ENCODE measurements at regions not wholly inside any gene's neighbourhood (a gene's known extent, or its start where the extent isn't known, plus 50 kb on each side); places are given as distances from the start of the nearest gene placed in this dataset.
A peak's percentile ranks its signal among the peaks of the same experiment; 100 is the strongest.
"Not testable (repeated sequence)": the region's sequence is repeated elsewhere in the genome, so short reads cannot be mapped to it uniquely, and the experiment has no call there.

GRCh38 chr13:31521435-31521834 lies 217.9 kb upstream of the RXFP2 start:
- no peaks in the 10 kb centered on the region for H3K27me3 ChIP-seq (replicated peaks; ENCODE audit: control insufficient read depth, insufficient read depth, low read length)
- DNase-seq (ENCODE audit: low read depth), result peak; percentile 36
- H3K9me3 ChIP-seq (ENCODE audit: control insufficient read depth, low read length), result no peaks in the 10 kb centered on the region
- H3K4me3 ChIP-seq (ENCODE audit: low read length), result no peak overlapping the region
- no peaks in the 10 kb centered on the region for H3K36me3 ChIP-seq (ENCODE audit: control insufficient read depth, insufficient read depth, low read length, severe bottlenecking)
- peaks cover 28% of the 10 kb centered on the region for H3K4me1 ChIP-seq (ENCODE audit: control insufficient read depth, insufficient read depth, low read length)
- H3K9ac ChIP-seq (ENCODE audit: low read length), result no peak overlapping the region

- Histone ChIP-seq H3K36me3 (ENCODE audit: control insufficient read depth, insufficient read depth, low read length, severe bottlenecking) (no peaks in the 10 kb centered on the region), H3K4me1 (ENCODE audit: control insufficient read depth, insufficient read depth, low read length) (peaks cover 23% of the 10 kb centered on the region), H3K9me3 (ENCODE audit: control insufficient read depth, low read length) (no peaks in the 10 kb centered on the region), H3K9ac (ENCODE audit: low read length) (no peak overlapping the region), H3K4me3 (ENCODE audit: low read length) (no peak overlapping the region), H3K27me3 (replicated peaks; ENCODE audit: control insufficient read depth, insufficient read depth, low read length) (no peaks in the 10 kb centered on the region)
- no peak for DNase-seq (ENCODE audit: low read depth)
These were observed 216.9 kb upstream of the RXFP2 start for GRCh38 chr13:31522396-31522795.

- H3K36me3 ChIP-seq (ENCODE audit: control insufficient read depth, insufficient read depth, low read length, severe bottlenecking), result no peaks in the 10 kb centered on the region
- no peak overlapping the region for H3K9ac ChIP-seq (ENCODE audit: low read length)
- H3K27me3 ChIP-seq (replicated peaks; ENCODE audit: control insufficient read depth, insufficient read depth, low read length), result no peaks in the 10 kb centered on the region
- DNase-seq (ENCODE audit: low read depth), result no peak
- no peaks in the 10 kb centered on the region for H3K9me3 ChIP-seq (ENCODE audit: control insufficient read depth, low read length)
- no peak overlapping the region for H3K4me3 ChIP-seq (ENCODE audit: low read length)
- H3K4me1 ChIP-seq (ENCODE audit: control insufficient read depth, insufficient read depth, low read length), result no peaks in the 10 kb centered on the region
These were observed 211.2 kb upstream of the RXFP2 start for GRCh38 chr13:31528176-31528575.

DNA sequence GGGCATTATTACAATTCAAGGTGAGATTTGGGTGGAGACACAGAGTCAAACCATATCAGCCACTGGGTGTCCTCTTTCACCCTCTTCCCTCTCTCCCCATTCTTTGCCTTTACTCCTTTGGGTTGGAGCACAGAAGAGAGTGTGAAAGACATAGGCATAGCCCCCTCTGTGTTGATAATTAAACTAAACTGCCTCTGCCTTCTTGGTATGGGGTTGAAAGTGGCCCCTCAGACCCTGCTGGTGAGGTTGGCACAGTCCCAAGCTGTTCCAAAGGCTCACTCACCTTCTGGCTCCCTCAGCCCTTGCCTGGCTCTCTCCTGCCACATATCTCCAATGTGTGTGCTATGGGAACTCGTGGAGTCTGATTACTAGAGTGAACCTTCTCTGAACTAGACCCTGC lies 210.6 kb upstream of the RXFP2 start:
- no peaks in the 10 kb centered on the region for H3K36me3 ChIP-seq (ENCODE audit: control insufficient read depth, insufficient read depth, low read length, severe bottlenecking)
- no peaks in the 10 kb centered on the region for H3K27me3 ChIP-seq (replicated peaks; ENCODE audit: control insufficient read depth, insufficient read depth, low read length)
- no peaks in the 10 kb centered on the region for H3K9me3 ChIP-seq (ENCODE audit: control insufficient read depth, low read length)
- H3K9ac ChIP-seq (ENCODE audit: low read length), result no peak overlapping the region
- DNase-seq (ENCODE audit: low read depth), result no peak
- no peak overlapping the region for H3K4me3 ChIP-seq (ENCODE audit: low read length)
- H3K4me1 ChIP-seq (ENCODE audit: control insufficient read depth, insufficient read depth, low read length), result no peaks in the 10 kb centered on the region

DNA sequence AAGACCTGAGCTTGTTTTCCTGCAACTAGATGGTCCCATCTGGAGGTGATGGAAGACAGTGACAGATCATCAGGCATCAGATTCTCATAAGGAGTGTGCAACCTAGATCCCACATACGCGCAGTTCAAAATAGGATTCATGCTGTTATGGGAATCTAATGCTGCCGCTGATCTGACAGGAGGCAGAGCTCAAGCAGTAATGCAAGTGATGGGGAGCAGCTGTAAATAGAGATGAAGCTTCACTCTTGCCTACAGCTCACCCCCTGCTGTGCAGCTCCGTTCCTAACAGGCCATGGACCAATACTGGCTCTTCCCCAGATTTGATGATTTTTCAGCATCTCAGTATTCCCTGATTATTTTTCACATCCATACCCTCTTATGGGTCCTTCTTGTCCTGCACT lies 208.4 kb upstream of the RXFP2 start:
- H3K36me3 ChIP-seq (ENCODE audit: control insufficient read depth, insufficient read depth, low read length, severe bottlenecking), result no peaks in the 10 kb centered on the region
- DNase-seq (ENCODE audit: low read depth), result no peak
- H3K9me3 ChIP-seq (ENCODE audit: control insufficient read depth, low read length), result no peaks in the 10 kb centered on the region
- no peak overlapping the region for H3K9ac ChIP-seq (ENCODE audit: low read length)
- H3K27me3 ChIP-seq (replicated peaks; ENCODE audit: control insufficient read depth, insufficient read depth, low read length), result no peaks in the 10 kb centered on the region
- no peak overlapping the region for H3K4me3 ChIP-seq (ENCODE audit: low read length)
- H3K4me1 ChIP-seq (ENCODE audit: control insufficient read depth, insufficient read depth, low read length), result no peaks in the 10 kb centered on the region

DNA sequence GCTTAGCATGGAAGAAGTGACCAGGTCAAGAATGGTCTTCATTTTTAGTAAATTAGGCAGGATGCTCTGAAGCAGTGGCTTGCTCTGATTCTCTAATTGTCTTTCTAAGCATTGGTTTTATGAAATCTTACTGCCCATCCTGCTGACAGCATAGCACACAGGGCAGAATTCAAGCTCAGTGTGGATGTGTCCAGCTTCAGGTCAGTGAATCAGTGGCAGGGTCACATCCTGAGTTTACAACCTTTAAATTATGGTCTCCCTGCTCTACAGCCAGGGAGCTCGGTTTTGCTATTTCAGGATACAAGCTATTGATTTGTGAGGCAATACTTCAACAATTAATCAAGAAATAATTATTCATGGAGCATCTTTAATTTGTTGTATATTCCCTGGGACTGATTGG lies 202.3 kb upstream of the RXFP2 start:
- DNase-seq (ENCODE audit: low read depth), result no peak
- Histone ChIP-seq H3K4me3 (ENCODE audit: low read length) (no peak overlapping the region), H3K9me3 (ENCODE audit: control insufficient read depth, low read length) (no peaks in the 10 kb centered on the region), H3K36me3 (ENCODE audit: control insufficient read depth, insufficient read depth, low read length, severe bottlenecking) (no peaks in the 10 kb centered on the region), H3K4me1 (ENCODE audit: control insufficient read depth, insufficient read depth, low read length) (peaks cover 3% of the 10 kb centered on the region), H3K27me3 (replicated peaks; ENCODE audit: control insufficient read depth, insufficient read depth, low read length) (no peaks in the 10 kb centered on the region), H3K9ac (ENCODE audit: low read length) (no peak overlapping the region)

GRCh38 chr13:31538067-31539042 lies 201.0 kb upstream of the RXFP2 start:
- H3K9ac ChIP-seq (ENCODE audit: low read length), result no peak overlapping the region
- no peaks in the 10 kb centered on the region for H3K27me3 ChIP-seq (replicated peaks; ENCODE audit: control insufficient read depth, insufficient read depth, low read length)
- no peaks in the 10 kb centered on the region for H3K36me3 ChIP-seq (ENCODE audit: control insufficient read depth, insufficient read depth, low read length, severe bottlenecking)
- H3K4me3 ChIP-seq (ENCODE audit: low read length), result no peak overlapping the region
- no peaks in the 10 kb centered on the region for H3K9me3 ChIP-seq (ENCODE audit: control insufficient read depth, low read length)
- H3K4me1 ChIP-seq (ENCODE audit: control insufficient read depth, insufficient read depth, low read length), result peaks cover 3% of the 10 kb centered on the region
- DNase-seq (ENCODE audit: low read depth), result peak; percentile 69

DNA sequence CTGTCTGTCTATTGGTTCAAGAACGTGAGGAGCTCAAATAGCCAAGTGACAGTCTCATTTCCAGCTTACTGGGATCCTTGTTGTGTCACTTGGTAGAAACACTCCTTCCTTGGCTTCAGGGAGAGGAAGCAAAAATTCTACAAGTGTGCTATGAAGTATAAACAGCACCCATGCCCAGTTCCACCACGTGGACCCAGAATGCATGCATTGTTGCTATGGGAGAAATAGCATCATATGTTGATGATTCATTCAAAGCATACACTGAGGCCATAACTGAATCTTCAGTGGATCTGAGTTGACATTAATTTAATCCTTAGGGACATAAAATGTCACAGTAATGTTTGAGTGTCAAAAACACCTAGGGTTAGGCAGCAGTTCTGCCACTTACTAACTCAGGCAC lies 199.0 kb upstream of the RXFP2 start:
- H3K36me3 ChIP-seq (ENCODE audit: control insufficient read depth, insufficient read depth, low read length, severe bottlenecking), result no peaks in the 10 kb centered on the region
- no peak for DNase-seq (ENCODE audit: low read depth)
- peaks cover 3% of the 10 kb centered on the region for H3K4me1 ChIP-seq (ENCODE audit: control insufficient read depth, insufficient read depth, low read length)
- no peak overlapping the region for H3K4me3 ChIP-seq (ENCODE audit: low read length)
- H3K27me3 ChIP-seq (replicated peaks; ENCODE audit: control insufficient read depth, insufficient read depth, low read length), result no peaks in the 10 kb centered on the region
- no peaks in the 10 kb centered on the region for H3K9me3 ChIP-seq (ENCODE audit: control insufficient read depth, low read length)
- H3K9ac ChIP-seq (ENCODE audit: low read length), result no peak overlapping the region

DNA sequence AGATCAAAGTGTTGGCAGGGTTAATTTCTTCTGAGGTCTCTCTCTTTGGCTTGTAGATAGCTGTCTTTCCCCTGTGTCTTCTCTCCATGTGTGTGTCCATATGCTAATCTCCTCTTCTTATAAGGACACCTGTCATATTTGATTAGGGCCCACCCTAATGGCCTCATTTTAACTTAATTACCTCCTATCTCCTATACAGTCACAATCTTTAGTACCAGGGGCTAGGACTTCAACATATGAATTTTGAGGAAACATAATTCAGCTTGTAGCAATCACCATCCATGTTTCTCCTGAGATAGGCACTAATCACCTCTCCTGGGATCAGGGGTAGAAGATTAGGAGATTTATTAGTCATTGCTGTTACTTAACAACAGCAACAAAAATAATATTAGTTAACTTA lies 196.1 kb upstream of the RXFP2 start:
- H3K4me1 ChIP-seq (ENCODE audit: control insufficient read depth, insufficient read depth, low read length), result peaks cover 9% of the 10 kb centered on the region
- H3K9me3 ChIP-seq (ENCODE audit: control insufficient read depth, low read length), result no peaks in the 10 kb centered on the region
- no peak overlapping the region for H3K9ac ChIP-seq (ENCODE audit: low read length)
- H3K4me3 ChIP-seq (ENCODE audit: low read length), result no peak overlapping the region
- no peaks in the 10 kb centered on the region for H3K27me3 ChIP-seq (replicated peaks; ENCODE audit: control insufficient read depth, insufficient read depth, low read length)
- H3K36me3 ChIP-seq (ENCODE audit: control insufficient read depth, insufficient read depth, low read length, severe bottlenecking), result no peaks in the 10 kb centered on the region
- DNase-seq (ENCODE audit: low read depth), result no peak

GRCh38 chr13:31545616-31546015 lies 193.7 kb upstream of the RXFP2 start:
- peak overlapping the region; percentile 72 for H3K4me3 ChIP-seq (ENCODE audit: low read length)
- DNase-seq (ENCODE audit: low read depth), result peak; percentile 63
- H3K4me1 ChIP-seq (ENCODE audit: control insufficient read depth, insufficient read depth, low read length), result peaks cover 6% of the 10 kb centered on the region
- H3K36me3 ChIP-seq (ENCODE audit: control insufficient read depth, insufficient read depth, low read length, severe bottlenecking), result no peaks in the 10 kb centered on the region
- H3K9ac ChIP-seq (ENCODE audit: low read length), result peak overlapping the region; percentile 52
- H3K9me3 ChIP-seq (ENCODE audit: control insufficient read depth, low read length), result no peaks in the 10 kb centered on the region
- no peaks in the 10 kb centered on the region for H3K27me3 ChIP-seq (replicated peaks; ENCODE audit: control insufficient read depth, insufficient read depth, low read length)

DNA sequence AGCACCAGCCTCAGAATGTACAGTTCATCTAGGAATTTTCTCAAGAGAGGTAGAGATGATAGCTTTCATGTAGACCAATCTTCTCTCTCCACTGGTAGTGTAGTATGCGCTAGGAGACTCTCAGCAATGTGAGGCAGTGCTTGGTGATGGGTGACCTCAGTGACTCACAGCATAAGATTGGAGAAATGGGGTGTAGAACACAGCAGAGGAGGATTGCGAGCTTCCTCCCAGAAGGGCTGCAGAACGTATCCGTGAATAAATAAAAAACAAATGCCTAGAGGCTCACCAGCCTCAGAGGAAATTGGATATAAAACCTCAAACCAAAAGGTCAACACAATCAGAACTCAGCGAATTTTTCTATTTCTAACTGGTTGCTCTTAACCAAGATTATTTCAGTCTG lies 182.9 kb upstream of the RXFP2 start:
- Histone ChIP-seq H3K9ac (ENCODE audit: low read length) (no peak overlapping the region), H3K36me3 (ENCODE audit: control insufficient read depth, insufficient read depth, low read length, severe bottlenecking) (no peaks in the 10 kb centered on the region), H3K27me3 (replicated peaks; ENCODE audit: control insufficient read depth, insufficient read depth, low read length) (no peaks in the 10 kb centered on the region), H3K4me3 (ENCODE audit: low read length) (no peak overlapping the region), H3K4me1 (ENCODE audit: control insufficient read depth, insufficient read depth, low read length) (peaks cover 21% of the 10 kb centered on the region), H3K9me3 (ENCODE audit: control insufficient read depth, low read length) (no peaks in the 10 kb centered on the region)
- DNase-seq (ENCODE audit: low read depth), result peak; percentile 81

- not testable (repeated sequence) for H3K4me3 ChIP-seq (ENCODE audit: low read length); H3K4me1 ChIP-seq (ENCODE audit: control insufficient read depth, insufficient read depth, low read length); H3K27me3 ChIP-seq (replicated peaks; ENCODE audit: control insufficient read depth, insufficient read depth, low read length); H3K9me3 ChIP-seq (ENCODE audit: control insufficient read depth, low read length); H3K36me3 ChIP-seq (ENCODE audit: control insufficient read depth, insufficient read depth, low read length, severe bottlenecking); DNase-seq (ENCODE audit: low read depth); H3K9ac ChIP-seq (ENCODE audit: low read length)
These were observed 155.1 kb upstream of the RXFP2 start for GRCh38 chr13:31584221-31584620.
